AG04450 (cell line): ENCODE measurements at regions not wholly inside any gene's neighbourhood (a gene's known extent, or its start where the extent isn't known, plus 50 kb on each side); places are given as distances from the start of the nearest gene placed in this dataset.

Experiments
- CTCF ChIA-PET: fragments of 300-600, 350-600 bp; formaldehyde crosslinking; extraction: SDS; loops from one replicate; lab custom pipeline; 2022; ENCODE audit warnings: antibody characterized with exemption, inconsistent platforms; lab: Charles Lee
- POLR2A ChIA-PET: fragments of 350-600 bp; formaldehyde crosslinking; extraction: SDS; loops from one replicate; lab custom pipeline; 2021; ENCODE audit warnings: antibody characterized with exemption, inconsistent platforms; lab: Yijun Ruan, JAX
- DNase-seq: peaks from one replicate; pipeline ENCODE4 v3.0.0-alpha.2; 2011; ENCODE audit warnings: low read depth, low spot score
- H3K27ac ChIP-seq: one replicate; pipeline ENCODE4 v1.5.1; 2012; ENCODE audit warnings: low read depth, low read length, control low read depth
- H3K27me3 ChIP-seq: one replicate; pipeline ENCODE4 v1.6.0; 2012; ENCODE audit warnings: low read length; ENCODE audit not compliant: control insufficient read depth, insufficient read depth
- H3K4me3 ChIP-seq: 2 replicates; pipeline ENCODE4 v1.5.1; 2011; ENCODE audit warnings: mild to moderate bottlenecking, low read depth, low read length, control low read depth
- H3K9me3 ChIP-seq: 2 replicates; pipeline ENCODE4 v1.5.1; 2012; ENCODE audit warnings: low read length; ENCODE audit not compliant: control insufficient read depth, insufficient read depth
- CTCF ChIP-seq: IDR thresholded peaks from 2 replicates; pipeline ENCODE4 v1.5.1; 2011; ENCODE audit warnings: low read depth, low read length, control low read depth, inconsistent platforms

GRCh38 chr1:38221006-38221649, 174.5 kb upstream of the POU3F1 start:
- POLR2A ChIA-PET = no interaction called here
- no peak for TF ChIP-seq CTCF
- DNase-seq = peak; percentile 8
- CTCF ChIA-PET = interaction anchor here (0.7 kb wide), 1 partner anchor 183 kb away, joined by 5 read pairs; no protein-coding TSS in a partner anchor
- H3K27ac ChIP-seq = no peak overlapping the region
- H3K27me3 ChIP-seq = peaks cover 5% of the 10 kb centered on the region
- H3K9me3 ChIP-seq = no peaks in the 10 kb centered on the region
- no peak overlapping the region for H3K4me3 ChIP-seq

- H3K4me3 ChIP-seq = no peak overlapping the region
- POLR2A ChIA-PET = no interaction called here
- DNase-seq = no peak
- no peak for TF ChIP-seq CTCF
- peaks cover 5% of the 10 kb centered on the region for H3K27me3 ChIP-seq
- H3K27ac ChIP-seq = no peak overlapping the region
- H3K9me3 ChIP-seq = no peaks in the 10 kb centered on the region
- CTCF ChIA-PET = interaction anchor here (0.5 kb wide), 1 partner anchor 25 kb away, joined by 6 read pairs; no protein-coding TSS in a partner anchor
These were observed 170.7 kb upstream of the POU3F1 start for GRCh38 chr1:38217316-38217715.

GRCh38 chr1:38213646-38214434, 167.2 kb upstream of the POU3F1 start:
- CTCF ChIA-PET = no interaction called here
- POLR2A ChIA-PET = no interaction called here
- no peak for TF ChIP-seq CTCF
- no peak for DNase-seq
- peaks cover 5% of the 10 kb centered on the region for H3K27me3 ChIP-seq
- H3K27ac ChIP-seq = no peak overlapping the region
- H3K9me3 ChIP-seq = no peaks in the 10 kb centered on the region
- no peak overlapping the region for H3K4me3 ChIP-seq

DNA sequence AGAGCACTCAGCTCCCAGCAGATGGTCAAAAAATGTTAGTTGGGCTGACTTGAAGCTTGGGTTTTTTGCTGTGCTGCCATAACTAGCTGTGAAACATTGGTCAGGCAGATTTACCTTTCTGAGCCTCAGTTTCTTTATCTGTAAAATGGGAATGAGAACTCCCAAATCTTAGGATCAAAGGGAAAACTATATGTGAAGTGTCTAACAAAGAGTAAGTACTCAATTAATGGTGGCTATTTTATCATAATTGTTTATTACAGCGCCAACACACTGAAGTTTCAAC, 164.2 kb upstream of the POU3F1 start:
- Histone ChIP-seq H3K9me3 (no peaks in the 10 kb centered on the region), H3K27ac (no peak overlapping the region), H3K4me3 (no peak overlapping the region), H3K27me3 (no peaks in the 10 kb centered on the region)
- CTCF ChIA-PET = no interaction called here
- POLR2A ChIA-PET = no interaction called here
- DNase-seq = no peak
- TF ChIP-seq CTCF = no peak
